Epidermal melanocyte (primary cell): ENCODE measurements at regions not wholly inside any gene's neighbourhood (a gene's known extent, or its start where the extent isn't known, plus 50 kb on each side); places are given as distances from the start of the nearest gene placed in this dataset.
"Not testable (repeated sequence)": the region's sequence is repeated elsewhere in the genome, so short reads cannot be mapped to it uniquely, and the experiment has no call there.

Source experiments
- DNase-seq: peaks from one replicate; pipeline ENCODE4 v3.0.0; 2011; ENCODE audit warnings: low spot score; ENCODE audit not compliant: insufficient read length

DNA sequence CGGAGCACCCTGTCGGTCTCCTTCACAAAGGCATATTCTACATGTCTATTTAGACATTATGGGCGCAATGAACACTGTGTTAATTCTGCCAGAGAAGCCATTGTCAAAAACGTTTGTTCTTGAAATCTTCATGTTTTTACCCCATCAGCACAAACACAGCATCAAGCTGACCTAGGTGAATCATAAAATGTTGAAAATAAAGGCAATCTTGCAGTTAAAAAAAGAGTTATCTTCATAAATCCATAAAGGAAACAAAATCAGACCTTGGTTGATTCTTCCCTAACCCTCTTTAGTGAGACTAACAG lies 154.9 kb downstream of the DIO2 start:
- no peak for DNase-seq

DNA sequence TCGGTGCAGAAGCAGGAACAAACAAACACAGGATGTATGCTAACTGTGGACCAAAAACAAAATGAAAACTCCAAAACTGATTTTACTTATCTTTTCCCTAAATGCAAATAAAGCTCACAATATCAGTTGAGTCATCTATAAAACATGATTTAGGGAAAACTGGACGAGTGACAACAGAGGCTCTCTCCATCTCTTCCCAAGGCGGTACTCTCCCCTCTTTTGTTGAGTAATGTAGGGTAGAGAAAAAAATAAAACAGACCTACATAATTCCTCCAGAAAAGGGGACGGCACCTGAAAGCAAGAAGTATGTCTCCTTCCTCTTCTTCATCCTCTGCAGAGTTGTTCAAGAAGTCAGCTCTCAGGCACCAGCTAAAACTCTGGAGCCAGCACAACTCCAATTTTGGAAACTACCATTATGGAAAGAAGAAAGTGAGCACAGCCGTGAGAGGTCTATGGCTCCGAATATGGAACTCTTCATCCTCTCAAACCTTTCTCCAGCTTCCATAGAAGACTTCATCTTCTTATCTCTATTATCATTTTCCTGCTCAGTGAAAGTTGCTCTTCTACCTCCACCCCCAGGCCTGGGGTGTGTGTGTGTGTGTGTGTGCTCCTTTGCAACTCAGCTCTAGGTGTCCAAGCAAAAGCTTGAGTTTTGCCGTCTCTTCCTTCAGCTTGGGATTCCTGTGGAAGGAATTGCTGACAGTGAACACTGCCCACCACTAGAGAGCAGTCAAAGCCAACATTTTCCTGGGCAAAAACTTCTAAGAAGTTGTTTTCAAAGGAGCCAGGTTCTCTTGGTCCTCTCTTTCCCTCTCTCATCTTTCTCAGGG lies 155.4 kb downstream of the DIO2 start:
- no peak for DNase-seq

DNA sequence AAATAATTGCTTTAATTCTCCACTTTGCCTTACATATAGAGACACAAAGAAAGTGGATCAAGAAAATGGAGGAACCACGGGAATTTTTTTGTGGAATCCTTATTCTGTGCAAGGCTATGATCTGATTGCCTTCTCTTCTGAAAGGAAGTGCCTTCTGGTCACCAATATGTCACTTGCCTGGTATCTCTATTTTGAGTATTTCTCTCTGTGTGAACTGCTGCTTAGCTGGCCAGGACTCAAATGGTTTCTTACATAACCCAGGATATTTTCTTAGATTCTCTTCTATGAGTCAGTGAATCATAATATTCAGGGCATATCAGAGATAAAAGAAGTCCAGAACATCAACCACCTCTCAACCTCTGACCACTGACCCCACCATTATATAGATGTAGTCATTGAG lies 156.1 kb downstream of the DIO2 start:
- DNase-seq, result no peak

DNA sequence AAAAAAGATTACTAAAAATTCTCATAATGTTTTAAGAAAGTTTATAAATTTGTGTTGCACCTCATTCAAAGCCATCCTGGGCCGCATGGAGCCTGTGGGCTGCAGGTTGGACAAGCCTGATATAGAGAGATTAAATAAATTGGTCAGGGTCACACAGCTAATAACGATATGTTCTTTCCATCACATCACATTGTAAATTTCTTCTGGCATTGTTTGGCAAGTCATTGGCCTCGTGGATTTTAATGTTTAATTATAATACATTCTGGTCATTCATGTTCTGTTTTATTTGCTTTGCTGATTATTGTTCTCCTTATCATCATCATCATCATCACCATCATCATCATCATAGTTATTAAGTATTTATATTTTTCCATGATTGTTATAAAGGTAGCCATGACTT lies 157.3 kb downstream of the DIO2 start:
- DNase-seq, result no peak

DNA sequence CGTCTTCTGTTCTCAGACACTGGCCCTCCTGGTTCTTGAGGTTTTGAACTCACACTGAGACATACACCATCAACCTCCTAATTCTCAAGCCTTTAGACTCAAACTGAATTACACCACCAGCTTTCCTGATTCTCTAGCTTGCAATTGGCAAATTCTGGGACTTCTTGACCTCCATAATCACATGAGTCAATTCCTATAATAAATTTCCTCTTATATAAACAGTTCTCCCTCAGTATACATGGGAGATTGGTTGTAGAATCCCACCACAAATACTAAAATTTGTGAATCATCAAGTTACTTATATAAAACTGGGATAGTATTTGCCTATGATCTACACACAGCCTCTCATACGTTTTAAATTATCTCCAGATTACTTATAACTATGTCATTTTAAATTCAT lies 162.2 kb downstream of the DIO2 start:
- no peak for DNase-seq

DNA sequence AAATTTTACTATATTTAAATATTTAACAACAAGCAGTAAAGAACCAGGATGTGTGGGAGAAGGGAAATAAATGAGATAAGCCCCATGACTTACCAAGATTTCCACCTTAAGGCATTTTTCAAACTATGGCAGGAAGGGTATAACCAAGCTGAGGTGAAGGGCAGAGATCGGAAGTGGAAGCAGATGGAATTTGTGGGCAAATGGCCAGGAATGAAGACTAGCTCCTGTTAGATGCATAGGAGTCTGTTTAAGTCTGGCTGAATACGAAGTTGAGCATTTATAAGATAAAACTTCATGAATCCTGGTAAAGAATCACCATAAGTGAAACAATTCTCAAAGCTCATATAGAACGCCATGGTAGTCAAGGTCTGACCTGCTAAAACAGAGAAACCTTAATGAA lies 163.5 kb downstream of the DIO2 start:
- DNase-seq, result no peak

DNA sequence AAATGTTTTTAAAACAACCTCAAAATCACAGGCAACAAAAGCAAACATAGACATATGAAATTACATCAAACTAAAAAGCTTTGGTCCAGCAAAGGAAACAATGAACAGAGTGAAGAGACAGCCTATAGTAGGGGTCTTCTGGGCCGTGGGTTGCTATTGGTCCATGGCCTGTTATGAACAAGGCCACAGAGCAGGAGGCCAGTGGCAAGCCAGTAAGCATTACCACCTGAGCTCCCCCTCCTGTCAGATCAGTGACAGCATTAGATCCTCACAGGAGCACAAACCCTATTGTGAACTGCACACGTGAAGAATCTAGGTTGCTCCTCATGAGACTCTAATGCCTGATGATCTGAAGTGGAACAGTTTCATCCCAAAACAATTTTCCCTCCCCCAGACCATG lies 174.0 kb downstream of the DIO2 start:
- DNase-seq, result no peak

DNA sequence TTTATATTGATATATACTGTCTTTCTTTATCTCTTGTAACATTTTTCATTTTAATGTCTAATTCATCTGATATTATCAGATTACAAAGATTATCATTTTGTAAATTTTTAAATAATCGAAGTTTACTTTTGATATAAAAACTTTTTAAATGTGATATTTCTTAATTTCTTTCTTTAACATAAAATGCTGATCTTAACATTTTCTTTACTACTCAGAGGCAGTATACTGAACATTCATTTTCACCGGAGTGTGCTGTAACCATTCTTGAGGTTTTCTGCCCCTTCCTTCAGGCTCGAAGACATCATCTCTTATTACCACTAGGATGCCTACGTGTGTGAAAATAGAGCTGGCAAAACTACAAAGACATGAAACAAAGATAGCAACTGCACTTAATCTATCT lies 186.9 kb downstream of the DIO2 start:
- no peak for DNase-seq

DNA sequence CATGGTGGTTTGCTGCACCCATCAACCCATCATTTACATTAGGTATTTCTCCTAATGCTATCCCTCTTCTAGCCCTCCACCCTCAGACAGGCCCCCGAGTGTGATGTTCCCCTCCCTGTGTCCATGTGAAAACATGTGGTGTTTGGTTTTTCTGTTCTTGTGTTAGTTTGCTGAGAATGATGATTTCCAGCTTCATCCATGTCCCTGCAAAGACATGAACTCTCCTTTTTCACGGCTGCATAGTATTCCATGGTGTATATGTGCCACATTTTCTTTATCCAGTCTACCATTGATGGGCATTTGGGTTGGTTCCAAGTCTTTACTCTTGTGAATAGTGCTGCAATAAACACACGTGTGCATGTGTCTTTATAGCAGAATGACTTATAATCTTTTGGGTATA lies 192.8 kb downstream of the DIO2 start:
- not testable (repeated sequence) for DNase-seq

DNA sequence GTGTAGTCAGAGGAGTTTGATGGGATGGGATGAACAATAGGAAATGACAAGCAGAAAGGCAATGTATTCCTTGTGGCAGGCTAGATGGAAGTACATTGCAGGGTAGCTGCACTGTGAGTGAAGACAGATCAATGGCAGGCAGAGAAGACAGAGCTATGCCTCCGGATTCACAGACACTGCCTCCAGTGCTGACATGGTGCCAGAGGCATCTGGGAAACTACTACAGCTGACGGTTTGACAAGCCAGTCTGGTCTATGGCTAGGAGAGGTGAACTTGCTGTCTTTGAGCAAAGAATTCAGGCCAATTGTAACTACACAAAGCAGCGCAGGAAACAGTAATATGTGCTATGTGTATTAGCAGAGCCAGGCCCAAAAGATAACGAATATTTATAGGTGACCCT lies 193.5 kb downstream of the DIO2 start:
- no peak for DNase-seq

DNA sequence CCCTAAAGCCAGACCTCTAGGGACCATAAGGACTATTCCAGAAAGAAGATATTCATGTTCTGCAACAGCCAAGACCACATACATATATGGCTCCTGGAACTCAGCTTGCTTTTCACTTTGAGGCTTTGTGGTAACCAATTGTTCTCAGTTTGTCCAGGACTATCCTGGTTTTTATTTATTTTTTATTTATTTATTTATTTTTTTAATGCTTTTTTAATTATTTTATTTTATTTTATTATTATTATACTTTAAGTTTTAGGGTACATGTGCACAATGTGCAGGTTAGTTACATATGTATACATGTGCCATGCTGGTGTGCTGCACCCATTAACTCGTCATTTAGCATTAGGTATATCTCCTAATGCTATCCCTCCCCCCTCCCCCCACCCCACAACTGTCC lies 201.1 kb downstream of the DIO2 start:
- DNase-seq, result not testable (repeated sequence)

DNA sequence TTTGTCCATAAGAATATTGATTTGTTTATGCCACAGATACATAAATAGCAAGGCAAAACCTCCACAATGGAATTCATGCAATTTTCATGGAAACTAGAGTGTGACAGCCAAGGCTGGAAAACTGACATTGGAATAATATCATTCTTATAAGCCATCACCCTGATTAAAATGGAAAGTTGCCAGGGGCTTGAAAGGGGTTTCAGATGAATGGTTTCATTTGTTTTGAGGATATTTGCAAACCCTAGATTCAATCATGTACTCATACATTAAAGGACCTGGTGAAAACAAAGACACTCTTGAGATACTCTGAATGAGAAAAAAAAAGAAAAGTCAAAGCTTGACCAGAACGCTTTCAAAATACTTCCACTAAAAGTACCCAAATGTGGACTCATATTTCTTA lies 205.7 kb downstream of the DIO2 start:
- no peak for DNase-seq

DNA sequence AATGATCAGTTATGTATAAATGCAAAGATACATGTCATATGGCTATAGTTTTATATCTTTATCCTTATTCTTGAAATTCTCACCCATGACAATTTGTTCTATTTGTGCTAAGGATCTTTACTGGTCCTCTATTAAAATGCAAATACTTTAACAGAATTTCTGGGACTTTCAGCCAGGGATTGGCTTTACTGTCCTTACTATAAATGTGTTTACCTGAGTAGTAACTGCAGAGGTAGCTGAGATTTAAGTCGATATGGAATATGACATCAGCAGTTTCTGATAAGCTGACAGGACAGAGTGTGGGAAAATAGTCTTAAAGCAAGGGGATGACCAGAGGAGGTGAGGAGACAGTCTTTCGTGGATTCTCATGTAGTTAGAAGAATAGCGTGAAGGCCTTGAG lies 206.4 kb downstream of the DIO2 start:
- no peak for DNase-seq

DNA sequence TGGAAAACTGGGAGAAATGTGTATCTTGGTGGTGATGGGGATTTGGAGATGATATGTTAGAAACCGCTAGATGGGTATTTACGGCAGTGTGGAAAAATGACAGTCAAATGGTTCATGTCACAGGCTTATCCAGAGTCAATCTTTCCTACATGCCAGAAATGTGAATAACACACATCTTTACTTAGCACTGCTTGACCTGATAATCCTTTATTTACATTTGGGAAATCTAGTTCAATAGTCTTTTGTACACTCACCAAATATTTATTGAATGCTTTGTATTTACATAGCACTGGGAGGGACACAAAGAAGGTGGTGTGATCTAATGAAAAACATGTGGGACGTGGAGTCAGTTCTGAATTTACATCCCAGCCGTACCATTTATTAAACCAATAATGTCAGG lies 208.2 kb downstream of the DIO2 start:
- DNase-seq, result no peak

DNA sequence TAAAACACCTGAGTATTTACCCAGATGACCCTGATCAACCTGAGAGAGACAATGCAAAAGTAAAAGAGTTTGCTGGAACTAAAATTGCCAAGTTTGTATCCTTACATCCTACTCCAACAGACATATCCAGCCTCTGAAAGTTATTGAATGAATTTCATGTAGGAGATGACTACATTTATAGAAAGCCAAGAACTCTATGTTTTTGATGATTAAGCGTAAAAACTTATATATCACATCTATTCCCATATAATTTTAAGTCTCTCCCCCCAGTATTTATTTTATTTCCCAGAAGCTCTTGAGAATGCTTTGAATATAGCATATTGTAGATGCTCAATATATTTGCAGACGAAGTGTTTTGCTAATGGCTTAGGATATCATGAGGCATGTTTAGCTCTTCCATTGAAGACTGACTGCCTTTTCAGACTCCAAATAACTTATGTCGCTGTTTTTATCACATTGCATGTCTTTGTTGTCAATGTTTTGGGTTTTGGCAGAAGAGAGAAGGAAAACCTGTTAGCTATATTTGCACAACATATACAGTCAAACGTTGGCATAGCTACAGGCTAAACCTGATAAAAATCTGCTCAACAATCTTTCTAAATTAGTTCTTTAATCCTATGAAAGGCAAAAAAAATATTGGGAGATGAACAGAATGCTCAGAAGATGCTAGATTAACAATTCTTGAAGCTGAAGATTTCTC lies 213.6 kb downstream of the DIO2 start:
- no peak for DNase-seq

DNA sequence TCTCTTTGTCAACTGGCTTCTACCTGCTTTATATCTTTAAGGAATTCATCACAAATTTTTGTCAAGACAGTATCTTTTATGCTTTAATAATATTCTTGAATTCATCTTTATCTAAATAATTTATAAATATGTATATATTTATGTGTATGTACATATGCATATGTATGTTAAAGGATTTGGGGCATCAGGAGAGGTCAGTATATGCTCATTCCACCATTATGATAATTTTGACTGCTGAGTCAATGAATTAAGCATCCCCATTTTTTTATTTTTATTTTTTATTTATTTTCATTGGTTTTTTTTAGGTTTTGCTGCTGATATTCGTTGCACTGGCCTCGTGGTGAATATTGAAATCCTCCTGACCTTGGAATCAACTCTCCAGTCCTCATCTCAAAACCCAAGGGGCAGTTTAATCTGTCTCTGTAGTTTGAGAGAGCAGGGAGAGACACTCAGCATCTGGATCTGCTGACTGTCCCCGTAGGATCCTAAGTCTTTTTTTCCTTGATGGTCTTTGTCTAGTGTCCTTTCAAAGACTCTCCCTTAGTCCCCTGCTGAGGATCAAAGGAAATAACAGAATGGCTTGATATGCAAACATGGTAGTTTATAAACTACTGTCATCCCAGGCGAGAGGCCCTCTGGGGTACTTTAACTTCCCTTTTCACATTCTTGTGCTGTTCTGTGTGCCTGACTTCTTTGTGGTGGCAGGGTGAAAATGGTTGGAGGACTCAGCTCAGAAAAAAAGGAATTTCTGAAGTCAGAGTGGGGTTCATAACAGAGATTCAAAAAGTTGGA lies 218.7 kb downstream of the DIO2 start:
- DNase-seq, result no peak

DNA sequence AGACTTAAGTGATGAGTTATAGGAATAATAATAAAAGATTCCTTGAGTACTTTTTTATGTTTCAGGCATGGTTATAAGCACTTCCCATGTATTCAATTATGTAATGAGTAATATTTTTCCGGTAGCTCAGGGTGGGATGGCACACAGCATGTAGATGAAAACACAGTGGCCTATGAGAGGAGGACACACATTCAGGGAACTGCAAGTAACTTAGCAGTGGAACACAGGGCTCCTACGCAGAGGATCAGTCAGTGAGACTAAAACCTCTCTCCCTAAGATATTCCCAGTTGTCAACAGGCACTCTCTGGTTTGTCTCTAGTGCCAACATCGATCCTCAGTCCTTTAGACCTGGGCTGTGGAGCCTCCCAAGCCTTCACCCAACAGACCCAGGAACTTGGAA lies 219.4 kb downstream of the DIO2 start:
- DNase-seq, result no peak

DNA sequence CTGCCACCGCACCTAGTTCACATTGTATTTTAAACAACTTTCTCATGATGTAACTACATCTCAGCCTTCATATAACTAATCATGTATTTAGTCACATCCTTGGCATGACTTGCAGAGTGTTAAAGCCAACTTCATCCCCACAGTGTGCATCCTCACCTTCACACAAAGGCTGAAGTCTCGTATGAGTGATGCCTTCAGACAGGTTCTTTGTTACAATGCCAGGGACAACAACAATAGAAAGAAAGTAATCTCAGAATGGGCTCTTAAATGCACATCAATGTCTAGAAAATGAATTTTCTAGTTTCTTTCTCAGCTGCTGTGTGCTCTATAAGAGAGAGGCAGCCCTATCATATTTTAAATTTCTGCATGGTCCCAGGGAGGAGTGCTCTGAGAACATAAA lies 221.3 kb downstream of the DIO2 start:
- DNase-seq, result no peak

DNA sequence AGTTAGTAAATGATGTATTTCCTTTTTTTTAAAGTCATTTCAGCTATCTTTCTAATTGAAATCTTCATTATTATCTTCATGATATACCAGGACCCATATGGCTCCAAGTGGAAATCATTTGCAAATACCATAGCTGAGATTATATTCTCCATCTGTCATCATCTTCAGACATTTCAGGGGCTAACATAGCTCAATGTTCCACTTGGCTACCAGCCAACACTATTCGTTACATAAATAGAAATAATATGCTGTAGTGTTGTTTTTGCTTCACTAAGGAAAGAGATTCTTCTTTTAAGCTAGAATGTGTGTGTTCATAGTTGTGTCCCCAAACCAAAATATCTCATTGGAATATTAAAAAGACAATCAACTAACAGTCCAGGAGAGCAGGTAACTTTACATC lies 225.1 kb downstream of the DIO2 start:
- no peak for DNase-seq

DNA sequence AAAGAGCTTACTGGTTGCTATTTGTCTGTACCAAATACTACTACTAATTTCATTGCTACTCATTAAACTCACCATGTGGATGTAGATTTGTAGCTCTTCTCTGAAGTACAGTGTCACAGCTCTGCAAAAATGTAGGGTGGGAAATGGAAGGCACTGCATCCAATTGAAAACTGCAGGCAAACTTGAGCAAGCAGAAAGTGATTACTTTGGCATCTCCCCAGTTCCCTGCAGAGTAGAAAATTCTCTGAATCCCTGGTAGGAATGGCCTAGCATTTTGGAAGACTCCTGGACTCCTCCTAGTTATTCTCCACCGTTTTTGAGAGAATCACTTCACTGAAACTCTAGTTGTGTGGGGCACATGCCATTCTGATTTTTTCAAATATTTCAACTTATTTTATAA lies 239.1 kb downstream of the DIO2 start:
- no peak for DNase-seq

DNA sequence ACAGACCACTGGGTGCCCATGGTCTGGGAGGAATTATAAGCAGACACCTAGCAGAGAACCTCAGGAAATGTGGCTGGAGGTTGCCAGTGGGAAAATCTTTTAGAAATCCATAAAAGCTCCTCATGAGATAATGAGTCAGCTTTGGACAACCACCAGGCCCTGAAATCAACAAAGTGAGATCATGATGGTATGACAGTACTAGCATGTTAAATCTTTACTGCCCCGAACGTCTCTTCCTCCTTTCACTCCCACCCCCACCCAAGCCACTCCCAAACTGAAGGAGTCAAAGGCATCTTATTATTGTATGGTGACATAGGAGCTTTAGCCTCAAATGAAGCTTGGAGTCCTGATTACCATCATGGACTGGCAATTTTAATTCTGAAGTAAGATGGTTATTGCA lies 240.0 kb downstream of the DIO2 start:
- DNase-seq, result no peak

DNA sequence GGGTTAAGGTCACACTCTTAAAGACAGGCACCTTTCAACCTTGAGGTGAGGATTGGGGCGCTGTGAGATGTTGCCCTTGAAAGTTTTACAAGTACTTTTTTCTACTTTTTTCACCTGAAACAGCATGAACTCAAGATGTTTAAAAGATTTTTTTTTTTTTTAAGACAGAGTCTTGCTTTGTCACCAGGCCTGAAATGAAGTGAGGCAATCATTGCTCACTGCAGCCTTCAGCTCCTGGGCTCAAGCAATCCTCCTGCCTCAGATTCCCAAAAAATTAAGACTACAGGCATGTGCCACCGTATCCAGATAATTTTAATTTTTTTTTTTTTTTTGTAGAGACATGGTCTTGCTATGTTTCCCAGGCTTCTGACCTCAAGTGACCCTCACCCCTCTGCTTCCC lies 243.9 kb downstream of the DIO2 start:
- DNase-seq, result no peak

DNA sequence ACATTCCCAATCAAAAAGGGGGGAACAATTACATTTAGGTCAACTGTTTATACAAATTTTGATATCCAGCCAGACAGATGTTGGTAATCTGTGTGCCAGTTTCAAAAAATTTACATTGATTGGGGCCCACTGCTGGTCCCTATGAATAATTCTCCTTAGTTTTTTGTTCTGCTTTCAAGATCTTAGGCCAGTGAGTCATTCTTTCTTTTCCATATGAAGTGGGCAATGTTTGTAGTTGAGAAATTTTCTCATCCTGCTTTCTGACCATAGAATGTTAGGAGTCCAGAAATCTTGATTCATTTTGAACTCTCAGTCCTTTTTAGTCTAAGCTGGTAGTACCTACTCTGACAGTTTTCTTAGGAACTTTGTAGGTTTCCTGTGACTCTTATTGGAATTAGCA lies 244.3 kb downstream of the DIO2 start:
- no peak for DNase-seq
